DMS79 (cell line): ENCODE measurements at regions not wholly inside any gene's neighbourhood (a gene's known extent, or its start where the extent isn't known, plus 50 kb on each side); places are given as distances from the start of the nearest gene placed in this dataset.

Experiments used
- DNase-seq: peaks from one replicate; lab custom pipeline; 2025; lab: John Stamatoyannopoulos, UW

GRCh38 chr5:116389601-116390000 is 185.0 kb downstream of the SEMA6A start:
- no peak for DNase-seq

DNA sequence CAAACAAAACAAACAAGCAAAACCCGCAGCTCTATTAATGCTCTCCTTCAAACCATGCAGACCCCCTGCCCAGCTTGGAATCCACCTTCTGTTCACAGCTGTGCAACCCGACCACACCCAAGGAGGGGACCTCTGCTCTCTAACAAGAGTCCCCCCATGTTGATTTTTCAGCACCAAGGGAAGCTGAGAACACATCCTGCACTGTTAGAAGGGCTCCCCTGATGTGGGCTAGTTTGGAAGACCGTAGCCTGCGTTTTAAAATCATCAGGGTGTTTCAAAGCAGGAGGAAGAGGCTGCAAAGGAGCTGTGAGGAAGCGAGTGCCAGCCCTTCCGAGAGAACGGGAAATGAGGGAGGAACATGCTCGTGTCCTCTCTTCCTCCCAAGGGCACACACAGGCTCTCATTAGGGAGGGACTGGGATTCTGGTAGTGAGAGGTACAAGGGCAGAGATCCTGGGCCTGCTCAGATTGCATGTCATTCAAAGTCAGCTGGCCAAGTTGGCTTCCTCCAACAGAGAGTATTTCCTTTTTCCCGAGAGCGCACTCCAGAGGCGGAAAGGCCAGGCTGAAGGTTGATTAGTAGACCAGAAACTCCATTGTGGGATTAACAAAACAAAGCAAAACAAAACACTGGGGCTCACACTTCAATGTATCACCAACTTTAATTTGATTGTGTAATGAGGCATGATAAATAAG is 185.9 kb downstream of the SEMA6A start:
- no peak for DNase-seq

GRCh38 chr5:116387738-116388137 is 186.9 kb downstream of the SEMA6A start:
- no peak for DNase-seq

GRCh38 chr5:116386633-116387032 is 188.0 kb downstream of the SEMA6A start:
- no peak for DNase-seq

DNA sequence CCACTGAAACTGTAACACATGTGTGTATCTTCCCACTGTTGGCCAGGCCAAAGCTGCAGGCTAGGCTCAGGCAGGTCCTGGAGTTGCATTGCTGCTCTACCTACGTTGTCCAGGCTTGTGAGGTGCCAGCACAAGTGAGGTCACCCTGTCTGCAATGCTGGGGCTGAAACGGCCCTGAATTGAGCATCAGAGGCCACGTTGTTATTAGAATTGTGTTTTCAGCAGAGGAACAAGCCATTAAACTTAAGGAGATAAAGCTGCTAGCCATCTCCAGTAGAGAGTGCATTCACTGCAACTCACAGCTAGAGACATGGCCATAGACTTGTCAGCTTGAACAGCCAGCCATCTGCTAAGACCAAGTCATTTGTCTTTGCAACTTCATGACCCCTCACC is 191.8 kb downstream of the SEMA6A start:
- no peak for DNase-seq

DNA sequence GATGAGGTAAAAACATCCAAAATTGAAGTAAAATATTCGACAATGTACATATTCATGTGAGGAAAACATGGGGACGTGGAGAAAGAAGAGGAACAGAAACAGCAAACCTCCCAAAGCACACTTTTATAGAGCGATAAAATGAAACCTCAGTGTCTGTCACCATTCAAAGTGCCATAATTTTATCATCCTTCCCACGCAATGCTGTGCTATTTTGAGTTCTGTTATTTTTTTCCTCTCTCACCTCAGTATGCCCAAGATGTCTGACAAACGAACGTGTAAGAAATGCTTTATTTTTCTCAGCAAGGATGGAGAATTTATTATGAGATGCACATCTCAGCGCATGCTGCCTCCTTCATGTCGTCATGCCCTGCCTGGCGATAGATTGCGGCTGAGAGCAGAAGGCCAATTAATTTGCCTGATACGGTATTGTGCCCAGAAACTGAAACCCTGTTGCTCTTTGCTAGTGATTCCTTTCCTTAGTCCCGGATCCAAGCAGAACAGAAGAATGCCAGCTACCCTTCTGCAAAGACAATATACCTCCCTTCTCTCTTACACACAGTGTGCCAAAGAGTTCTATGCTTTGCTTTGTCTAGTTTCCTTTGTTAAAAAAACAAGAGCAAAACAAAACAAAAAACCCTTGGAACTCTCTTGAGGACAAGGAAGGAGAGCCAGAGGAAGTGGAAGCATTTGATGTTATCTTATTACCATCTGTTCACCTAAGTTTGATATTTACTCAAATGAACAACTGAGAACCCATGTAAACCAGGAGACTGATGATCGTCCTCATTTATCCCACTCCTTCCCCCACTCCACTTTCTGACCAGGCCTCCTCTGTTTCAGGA is 192.4 kb downstream of the SEMA6A start:
- no peak for DNase-seq

DNA sequence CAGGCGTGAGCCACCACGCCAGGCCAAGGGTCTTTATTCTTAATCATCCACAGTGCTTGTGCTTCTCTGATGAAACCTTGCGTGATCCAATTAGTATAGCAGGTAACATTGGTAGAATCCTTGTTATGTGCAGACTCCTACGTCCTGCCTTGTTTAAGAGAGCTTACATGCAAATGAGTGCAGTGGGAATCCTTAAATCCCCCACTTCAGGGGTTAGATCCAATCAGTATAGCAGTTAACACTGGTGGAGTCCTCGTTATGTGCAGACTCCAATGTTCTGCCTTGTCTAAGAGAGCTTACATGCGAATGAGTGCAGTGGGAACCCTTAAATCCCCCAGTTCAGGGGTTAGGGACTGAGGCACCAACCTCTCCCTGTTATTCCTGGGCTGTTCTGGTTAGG is 193.4 kb downstream of the SEMA6A start:
- DNase-seq = no peak

DNA sequence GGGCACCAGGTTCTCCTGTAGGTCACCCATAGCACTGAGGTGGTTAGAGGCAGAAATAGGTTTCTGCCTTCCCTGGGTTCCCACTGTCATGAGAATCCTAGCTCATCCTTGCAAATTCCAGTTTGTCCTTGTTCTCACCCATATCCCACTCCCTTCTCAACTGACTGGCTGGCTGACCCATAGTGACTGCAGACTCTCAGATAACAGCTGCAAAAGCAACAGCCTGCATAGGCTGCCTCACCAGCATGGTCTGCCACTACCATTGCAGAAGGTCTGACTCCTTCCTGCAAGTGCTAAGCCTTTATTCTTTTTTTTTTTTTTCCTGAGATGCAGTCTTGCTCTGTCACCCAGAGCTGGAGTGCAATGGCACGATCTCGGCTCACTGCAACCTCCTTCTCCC is 194.0 kb downstream of the SEMA6A start:
- DNase-seq = no peak

DNA sequence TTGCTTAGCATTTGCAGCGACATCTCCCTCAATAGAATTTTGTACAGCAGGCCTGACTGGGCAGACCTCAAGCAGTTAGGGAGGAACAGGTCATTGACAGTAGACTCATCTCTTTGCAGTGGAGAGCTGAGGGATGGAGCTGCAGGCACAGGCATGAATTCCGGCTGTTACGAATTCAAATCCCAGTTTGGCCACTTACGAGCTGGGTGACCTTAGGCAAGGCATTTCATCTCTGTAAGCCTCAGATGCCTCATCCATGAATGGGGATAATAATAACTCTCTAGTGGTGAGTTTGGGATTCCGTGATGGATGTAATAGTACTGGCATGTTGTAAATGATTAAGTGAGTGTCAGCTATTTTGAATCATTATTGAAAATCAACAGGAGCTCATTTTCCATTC is 195.3 kb downstream of the SEMA6A start:
- no peak for DNase-seq

- no peak for DNase-seq
Measured at GRCh38 chr5:116378777-116379121, 195.9 kb downstream of the SEMA6A start.

- DNase-seq = peak; percentile 66
Measured at GRCh38 chr5:116378007-116378776, 196.4 kb downstream of the SEMA6A start.

DNA sequence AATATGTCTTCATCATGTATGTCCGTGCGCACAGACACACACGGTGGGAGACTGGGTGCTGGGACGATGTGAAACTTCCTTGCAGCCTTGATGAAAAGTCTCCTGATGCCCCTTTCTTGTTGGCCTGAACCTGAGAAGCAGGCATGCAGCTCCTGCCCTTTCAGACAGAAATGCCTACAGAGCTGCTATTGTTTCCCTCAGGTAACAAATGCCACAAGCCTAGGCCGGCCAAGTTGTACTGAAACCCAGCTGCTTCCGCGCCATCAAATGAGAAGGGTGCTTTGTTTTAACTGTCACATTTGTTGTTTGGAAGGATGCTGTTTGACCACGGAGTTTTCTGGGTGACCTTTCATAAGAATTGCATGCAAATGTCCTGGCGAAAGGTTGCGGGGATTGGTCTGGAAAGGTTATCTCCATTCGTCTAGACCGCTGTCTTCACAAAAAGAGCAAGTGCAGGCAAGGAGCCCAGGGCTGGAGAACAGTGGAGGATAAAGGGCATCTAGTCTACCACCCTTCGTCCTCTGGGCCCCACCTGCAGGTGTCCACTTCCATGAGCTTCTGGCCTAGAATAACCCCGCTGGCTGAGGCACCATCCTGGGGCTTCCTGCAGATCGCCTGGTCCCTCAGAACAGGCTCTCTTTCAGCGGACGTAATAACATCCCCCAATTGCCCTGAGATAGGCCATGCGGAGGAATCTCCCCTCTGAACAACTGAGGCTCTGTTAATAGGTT is 197.2 kb downstream of the SEMA6A start:
- no peak for DNase-seq

GRCh38 chr5:116375926-116376325 is 198.7 kb downstream of the SEMA6A start:
- DNase-seq = no peak

GRCh38 chr5:116374434-116374852 is 200.2 kb downstream of the SEMA6A start:
- DNase-seq = no peak

DNA sequence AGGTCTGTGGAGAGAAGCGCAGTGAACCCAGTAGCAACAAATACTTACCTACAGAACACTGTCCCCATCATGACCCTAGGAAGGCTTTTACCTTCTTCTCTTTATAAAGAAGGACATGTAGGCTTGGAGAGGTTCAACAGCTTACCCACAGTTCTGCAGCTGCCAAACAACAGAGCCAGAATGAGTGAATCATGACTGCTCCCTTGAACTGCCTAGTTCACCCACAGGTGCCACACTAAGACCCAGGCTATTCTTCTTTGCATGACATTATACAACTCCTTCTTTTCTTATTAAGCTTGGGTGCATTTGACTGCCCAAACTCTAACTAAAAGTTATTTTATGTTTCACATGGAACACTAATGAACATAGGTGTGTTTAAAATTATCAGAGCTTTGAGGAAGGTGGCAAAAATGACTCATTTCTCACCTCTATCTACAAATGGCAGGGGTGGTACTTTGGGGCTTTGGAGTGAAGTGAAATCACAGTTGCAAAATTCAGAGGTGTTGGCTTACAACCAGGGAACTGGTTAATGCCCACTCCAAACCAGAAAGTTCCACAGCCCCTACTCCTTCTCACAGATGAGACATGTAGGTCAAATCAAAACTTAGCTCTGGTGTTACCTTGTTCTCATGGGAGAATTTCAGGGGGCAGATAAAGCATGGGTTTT is 201.6 kb downstream of the SEMA6A start:
- DNase-seq = no peak

- no peak for DNase-seq
Measured at GRCh38 chr5:116371935-116372334, 202.7 kb downstream of the SEMA6A start.

GRCh38 chr5:116371431-116371830 is 203.2 kb downstream of the SEMA6A start:
- DNase-seq = no peak

GRCh38 chr5:116370886-116371285 is 203.7 kb downstream of the SEMA6A start:
- no peak for DNase-seq

DNA sequence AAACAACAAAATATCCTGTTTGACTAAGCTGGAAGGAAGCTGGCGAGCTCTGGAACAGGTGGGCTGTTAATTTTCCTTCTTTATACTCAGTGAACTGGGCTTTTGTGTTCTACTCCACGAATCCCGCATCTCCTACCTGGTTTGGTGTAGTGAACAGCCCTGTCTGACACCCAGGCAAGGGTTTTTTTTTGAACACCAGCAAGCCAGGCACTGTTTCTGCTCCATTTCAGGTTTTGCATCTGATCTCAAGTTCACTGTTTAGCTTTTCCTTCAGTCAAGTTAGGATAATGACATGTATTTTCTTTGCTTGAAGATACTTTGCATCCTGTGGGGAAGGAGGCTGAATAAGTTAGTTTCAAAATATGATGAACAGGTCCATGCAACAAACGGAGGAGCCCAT is 204.5 kb downstream of the SEMA6A start:
- DNase-seq = peak; percentile 15

DNA sequence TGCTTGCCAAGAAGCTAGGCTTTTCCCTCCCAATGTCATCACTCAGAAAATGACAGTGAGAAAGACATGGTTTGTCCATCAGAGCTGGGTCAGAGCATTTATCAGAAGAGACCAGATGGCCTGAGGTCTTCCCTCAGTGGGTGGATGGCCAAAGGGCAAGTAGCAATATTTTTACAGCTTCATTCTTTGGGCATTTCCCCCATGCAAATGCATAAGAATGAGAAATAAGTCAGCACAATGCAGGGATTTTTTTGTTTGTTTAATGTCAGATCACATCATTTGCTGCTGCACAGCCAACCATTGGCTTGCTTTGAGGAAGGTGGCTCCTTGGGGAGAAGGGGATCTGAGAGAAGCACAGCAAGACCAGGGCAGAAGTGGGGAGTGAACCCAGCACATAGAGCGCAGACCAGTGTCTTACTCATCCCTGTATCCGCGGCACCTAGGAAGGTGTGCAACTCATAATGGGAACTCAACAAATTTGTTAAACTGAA is 209.6 kb downstream of the SEMA6A start:
- DNase-seq = no peak

DNA sequence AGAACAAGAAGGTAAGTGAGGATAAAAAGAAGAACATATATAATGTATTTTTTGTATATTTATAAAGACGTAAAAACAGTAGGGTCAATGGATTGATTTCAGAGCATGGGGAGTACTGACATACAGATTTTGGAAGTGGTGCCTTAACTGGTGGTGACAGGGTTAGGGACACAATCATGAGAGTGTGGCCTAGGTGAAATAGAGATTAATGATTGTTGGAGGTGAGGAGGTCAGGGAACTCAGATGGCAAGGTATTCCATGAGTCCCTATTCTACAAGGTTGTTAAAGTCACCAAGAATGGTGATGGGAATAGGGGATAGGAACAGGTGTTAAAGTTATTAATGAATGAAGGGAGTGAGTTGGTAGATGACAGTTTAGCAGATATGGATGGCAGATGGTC is 210.8 kb downstream of the SEMA6A start:
- no peak for DNase-seq
